Amniotic epithelial cell (primary cell): ENCODE measurements at regions not wholly inside any gene's neighbourhood (a gene's known extent, or its start where the extent isn't known, plus 50 kb on each side); places are given as distances from the start of the nearest gene placed in this dataset.

Experiments
- DNase-seq: peaks from one replicate; pipeline ENCODE4 v3.0.0-alpha.2; 2010; ENCODE audit warnings: low read depth

DNA sequence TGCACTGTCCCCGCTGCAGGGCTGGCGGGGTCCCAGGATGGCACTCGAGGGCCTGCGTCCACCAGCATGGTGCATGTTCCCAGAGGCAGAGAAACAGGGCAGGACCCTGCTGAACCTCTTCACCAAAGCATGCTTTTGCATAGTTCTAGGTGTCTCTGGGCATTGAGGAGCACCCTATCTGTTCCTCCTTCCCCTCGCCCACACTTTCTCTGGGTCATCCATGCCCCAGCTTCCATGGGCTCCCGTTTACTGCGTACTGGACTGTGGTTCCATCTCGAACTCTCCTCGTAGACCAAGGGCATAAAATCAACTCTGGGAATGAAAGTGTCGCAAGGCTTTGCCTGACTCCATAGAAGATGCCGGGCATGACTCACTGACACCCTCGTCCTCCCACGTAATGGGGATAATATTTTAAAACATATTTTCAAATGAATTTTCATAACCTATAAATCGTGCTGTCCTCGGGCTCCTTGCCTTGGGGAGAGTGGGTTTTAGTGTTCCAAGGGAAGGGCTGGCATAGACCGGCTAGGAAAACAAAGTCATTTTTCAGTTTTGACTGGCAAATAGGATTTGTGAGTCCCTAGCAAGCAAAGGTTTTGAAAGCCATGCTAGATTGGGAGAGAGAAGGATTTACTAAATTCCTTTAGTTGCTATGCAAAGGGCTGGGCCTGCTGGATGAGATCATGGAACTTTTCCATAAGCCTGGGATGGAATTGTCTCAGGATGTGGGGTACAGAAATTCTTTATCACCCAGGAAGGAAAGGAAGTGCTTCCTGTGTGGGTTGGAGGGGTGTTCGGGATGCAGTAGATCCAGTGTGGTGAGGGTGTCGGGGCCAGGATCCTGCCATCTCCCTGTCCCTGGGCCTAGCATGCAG is 498.7 kb upstream of the MKI67 start:
- no peak for DNase-seq

GRCh38 chr10:128625926-128626325 is 499.7 kb upstream of the MKI67 start:
- DNase-seq = no peak

DNA sequence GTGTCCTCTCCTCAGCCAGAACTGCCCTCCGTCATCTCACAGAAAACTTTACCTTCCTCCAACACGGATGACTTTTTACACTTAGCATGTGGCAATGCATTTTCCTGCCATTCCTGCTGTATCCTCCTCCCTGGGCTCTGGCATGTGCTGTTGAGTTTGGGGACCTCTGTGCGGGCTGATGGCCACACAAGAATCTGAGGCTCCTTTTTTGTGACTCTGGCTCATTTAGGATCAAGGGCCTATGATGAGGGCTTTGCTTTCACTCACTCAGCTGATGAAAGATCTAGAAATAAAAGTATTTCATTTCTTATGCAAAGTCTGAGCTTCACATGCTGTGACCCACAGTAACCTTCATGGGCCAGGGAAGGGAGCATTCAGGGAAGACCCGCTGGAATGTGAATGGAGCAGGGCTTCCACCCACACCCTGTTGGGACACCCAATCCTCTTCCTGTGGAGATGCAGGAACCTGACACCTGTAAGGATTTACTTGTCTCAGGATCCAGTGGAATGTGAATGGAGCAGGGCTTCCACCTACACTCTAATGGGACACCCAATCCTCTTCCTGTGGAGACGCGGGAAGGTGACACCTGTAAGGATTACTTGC is 500.3 kb upstream of the MKI67 start:
- no peak for DNase-seq

DNA sequence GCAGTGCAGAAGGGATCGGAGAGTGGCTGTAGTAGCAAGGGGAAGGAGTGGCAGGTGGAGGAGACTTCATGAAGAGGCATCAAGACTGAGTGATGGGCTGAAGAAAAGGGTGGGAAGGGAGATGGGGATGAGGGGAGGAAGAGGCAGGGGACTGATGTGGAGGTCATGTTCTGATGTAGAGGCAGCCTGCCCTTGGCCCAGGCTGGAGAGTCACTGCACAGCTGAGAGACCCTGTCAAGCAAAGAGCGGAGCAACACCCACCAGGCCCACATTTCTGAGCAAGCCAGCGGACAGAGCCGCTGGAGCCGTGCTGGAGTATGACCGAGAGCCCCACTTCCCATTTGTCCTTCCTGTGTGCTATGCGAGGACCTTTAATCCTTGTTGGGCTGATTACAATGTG is 501.6 kb upstream of the MKI67 start:
- no peak for DNase-seq

- no peak for DNase-seq
Measured at GRCh38 chr10:128628252-128628651, 502.0 kb upstream of the MKI67 start.

DNA sequence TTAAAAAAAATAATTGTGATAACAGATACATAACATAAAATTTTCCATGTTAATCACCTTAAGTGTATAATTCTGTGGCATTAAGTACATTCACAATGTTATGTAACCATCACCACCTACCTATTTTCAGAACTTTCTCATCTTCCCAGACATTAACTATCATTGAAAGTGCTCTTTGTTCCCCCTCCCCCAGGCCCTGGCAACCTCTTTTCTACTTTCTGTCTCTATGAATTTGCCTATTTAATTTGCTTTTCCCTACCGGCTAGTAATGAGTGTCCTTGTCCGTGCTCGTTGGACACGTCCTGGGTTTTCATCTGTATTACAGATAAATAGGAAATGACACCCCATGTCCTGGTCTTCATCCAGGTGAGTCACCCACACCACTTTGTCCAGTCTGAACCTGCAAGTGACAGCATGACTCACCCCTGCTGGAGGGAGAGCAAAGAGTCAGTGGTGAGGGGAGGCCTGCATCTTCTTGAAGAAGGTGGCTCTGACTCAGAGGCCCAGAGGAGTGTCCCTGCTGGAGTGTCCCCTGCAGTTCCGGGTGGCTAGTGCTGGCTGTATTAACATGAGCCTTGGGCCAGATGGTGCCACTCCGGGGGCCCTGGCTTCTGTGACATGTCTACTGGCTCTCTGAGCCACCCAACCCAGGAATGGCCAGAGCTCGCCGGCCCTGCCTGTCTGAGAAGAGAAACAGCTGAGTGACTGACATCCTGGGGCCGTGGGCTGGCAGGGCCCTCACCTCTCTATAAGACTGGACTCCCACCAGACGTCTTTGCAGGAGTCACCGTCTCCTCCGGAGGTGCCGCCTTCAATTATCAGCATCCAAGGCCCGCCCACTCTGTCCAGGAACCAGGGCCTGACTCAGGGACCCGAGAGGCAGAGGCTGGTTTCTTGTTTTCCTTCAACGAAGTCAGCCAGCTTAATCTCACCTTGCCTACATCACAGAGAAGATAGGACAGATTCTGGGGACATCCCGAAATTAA is 503.2 kb upstream of the MKI67 start:
- no peak for DNase-seq

GRCh38 chr10:128630787-128631252 is 504.6 kb upstream of the MKI67 start:
- DNase-seq = no peak

GRCh38 chr10:128631801-128632241 is 505.6 kb upstream of the MKI67 start:
- no peak for DNase-seq

- DNase-seq = no peak
Measured at GRCh38 chr10:128632694-128633093, 506.5 kb upstream of the MKI67 start.

- no peak for DNase-seq
Measured at GRCh38 chr10:128633864-128634540, 507.8 kb upstream of the MKI67 start.

DNA sequence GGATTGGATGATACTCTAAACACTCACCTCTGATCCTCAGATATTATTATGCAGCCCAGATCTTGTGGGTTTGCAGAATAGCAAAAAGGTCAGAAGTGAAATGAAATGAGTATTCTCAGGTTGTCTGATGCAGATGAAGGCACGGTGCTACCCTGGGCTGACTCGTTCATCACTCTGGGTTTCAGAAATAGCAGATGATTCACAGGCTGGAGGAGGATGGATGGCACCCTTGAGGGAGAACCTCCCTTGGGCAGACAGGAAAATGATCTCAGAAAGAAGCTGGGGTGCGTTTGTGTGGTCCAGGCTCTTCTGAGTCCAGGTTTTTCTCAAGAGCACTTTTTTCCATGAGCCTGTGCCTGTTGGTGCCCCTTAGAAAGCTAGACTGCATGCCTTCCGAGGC is 515.8 kb upstream of the MKI67 start:
- no peak for DNase-seq

- no peak for DNase-seq
Measured at GRCh38 chr10:128642502-128642901, 516.3 kb upstream of the MKI67 start.

GRCh38 chr10:128643658-128644057 is 517.4 kb upstream of the MKI67 start:
- no peak for DNase-seq

DNA sequence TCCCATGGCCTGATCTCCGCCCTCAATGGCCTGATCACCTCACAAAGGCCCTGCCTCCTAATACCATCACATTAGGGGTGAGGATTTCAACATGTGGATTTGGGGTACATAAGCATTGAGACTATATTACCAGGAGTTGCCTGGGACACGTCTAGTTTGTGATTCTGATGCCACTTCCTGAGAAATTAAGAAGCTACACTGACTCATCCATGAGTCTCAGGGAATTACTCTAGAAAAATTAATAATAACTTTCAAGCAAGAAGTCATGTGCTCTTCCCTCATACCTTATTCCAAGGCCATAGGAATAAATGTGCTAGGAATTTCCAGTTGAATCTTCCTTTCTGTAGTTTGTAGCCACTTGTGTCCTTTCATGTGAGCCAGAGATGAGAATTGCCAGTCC is 519.3 kb upstream of the MKI67 start:
- DNase-seq = no peak

- DNase-seq = no peak
Measured at GRCh38 chr10:128646956-128647355, 520.7 kb upstream of the MKI67 start.

- DNase-seq = no peak
Measured at GRCh38 chr10:128657548-128657947, 531.3 kb upstream of the MKI67 start.

GRCh38 chr10:128660726-128661125 is 534.5 kb upstream of the MKI67 start:
- no peak for DNase-seq

DNA sequence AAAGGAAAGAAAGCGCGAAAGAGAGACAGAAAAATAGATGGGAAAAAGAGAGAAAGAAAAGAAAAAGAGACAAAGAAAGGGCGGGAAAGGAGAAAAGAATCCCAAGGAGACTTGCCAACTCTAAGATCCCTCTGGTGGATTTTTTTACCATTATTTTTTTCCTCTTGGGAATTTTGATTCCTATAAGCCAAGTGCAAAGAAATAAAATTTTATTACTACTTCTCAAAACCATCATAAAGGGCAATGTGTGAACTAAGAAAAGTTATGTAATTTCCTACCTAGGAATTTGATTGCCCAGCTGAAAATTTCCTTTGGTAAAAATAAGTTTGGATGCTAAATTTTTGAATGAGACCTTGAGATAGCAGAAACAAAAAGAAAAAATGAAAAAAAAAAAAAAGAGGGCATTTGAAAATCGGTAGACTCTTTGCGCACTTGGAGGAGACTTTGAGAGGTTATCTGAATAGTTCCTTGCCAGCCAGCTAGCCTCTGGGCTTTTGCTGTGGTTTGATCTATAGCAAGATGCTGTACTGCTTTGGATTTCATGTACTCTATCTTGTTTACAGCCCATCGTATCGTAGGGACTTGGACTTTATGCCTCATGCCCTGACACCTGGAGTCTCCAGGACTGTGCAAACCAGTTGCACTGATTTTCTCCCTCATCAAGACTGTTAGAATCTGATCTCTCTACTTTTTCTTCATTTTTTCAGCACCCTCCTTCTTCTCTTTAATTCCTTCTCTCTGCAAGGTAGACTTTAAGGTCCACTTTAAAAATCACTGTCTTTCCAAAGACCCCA is 535.4 kb upstream of the MKI67 start:
- DNase-seq = no peak

DNA sequence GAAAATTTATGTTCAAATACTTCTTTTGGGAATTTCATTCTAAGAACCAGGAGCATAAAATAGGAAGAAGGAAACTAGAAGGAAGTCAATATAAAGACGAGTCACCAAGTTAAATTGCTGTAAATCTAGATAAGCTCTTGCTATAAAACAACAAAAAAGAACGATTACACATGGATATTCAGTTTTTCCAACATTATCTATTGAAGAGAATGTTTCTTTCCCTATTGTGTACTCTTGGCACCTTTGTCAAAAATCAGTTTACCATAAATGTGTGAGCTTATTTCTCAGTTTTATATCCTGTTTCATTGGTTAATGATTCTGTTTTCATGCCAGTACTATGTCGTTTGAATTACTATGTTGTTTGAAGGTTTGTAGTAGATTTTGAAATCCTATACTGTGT is 536.3 kb upstream of the MKI67 start:
- DNase-seq = no peak

DNA sequence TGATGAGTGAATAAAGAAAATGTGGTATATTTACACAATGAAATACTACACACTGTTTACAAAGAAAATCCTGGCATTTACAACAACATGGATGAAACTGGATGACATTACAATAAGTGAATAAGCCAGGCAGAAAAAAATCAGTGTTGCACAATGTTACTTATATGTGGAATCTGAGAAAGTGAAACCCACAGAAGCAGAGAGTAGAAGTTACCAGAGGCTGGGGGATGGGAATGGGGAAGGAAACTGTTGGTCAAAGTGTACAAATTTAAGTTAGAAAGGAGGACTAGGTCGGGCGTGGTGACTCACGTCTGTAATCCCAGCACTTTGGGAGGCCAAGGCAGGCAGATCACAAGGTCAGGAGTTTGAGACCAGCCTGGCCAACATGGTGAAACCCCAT is 538.5 kb upstream of the MKI67 start:
- no peak for DNase-seq

DNA sequence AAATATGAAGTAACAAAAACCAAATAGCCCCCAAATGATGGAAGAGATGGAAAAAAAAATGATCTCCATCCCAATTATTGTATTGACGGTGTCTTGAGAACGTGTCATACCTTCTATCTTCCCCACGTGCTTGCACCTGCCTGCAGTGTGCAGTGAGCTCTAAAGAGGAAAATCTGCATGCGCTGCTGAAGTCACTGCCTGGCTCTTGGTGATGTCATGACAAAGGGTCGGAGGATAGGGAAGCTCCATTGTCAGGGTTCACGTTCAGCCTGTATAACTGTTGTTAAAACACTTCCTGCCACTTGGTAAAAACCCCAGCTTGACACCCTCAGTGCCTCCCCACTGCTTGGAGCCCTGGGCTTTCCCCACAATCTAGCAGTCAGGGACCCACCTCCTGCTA is 549.2 kb upstream of the MKI67 start:
- no peak for DNase-seq
